HEK293T (cell line): ENCODE measurements at regions not wholly inside any gene's neighbourhood (a gene's known extent, or its start where the extent isn't known, plus 50 kb on each side); places are given as distances from the start of the nearest gene placed in this dataset.

Experiments
- CTCF ChIA-PET: fragments of 350-600 bp; formaldehyde crosslinking; extraction: SDS; loops from one replicate; lab custom pipeline; 2021; ENCODE audit warnings: antibody characterized with exemption, inconsistent platforms; lab: Yijun Ruan, JAX
- POLR2A ChIA-PET: fragments of 350-600 bp; formaldehyde crosslinking; extraction: SDS; loops from one replicate; lab custom pipeline; 2020; ENCODE audit warnings: antibody characterized with exemption, inconsistent platforms; lab: Yijun Ruan, JAX
- DNase-seq: peaks from one replicate; pipeline ENCODE4 v3.0.0; 2012; ENCODE audit warnings: mixed read lengths; ENCODE audit errors: extremely low spot score
- ARNT ChIP-seq: fragments of 450-650 bp; IDR thresholded peaks from 2 replicates; pipeline ENCODE4 v1.6.1; 2017; ENCODE audit warnings: mild to moderate bottlenecking
- BHLHE40 ChIP-seq: fragments of 450-650 bp; IDR thresholded peaks from 2 replicates; pipeline ENCODE4 v1.6.1; 2016; ENCODE audit warnings: mild to moderate bottlenecking, moderate library complexity, borderline replicate concordance
- CTBP1 ChIP-seq: fragments of 450-650 bp; IDR thresholded peaks from 2 replicates; pipeline ENCODE4 v1.6.1; 2016; ENCODE audit warnings: borderline replicate concordance
- ELF4 ChIP-seq: fragments of 450-650 bp; IDR thresholded peaks from 2 replicates; pipeline ENCODE4 v1.6.1; 2017; ENCODE audit warnings: antibody characterized with exemption
- FOXA1 ChIP-seq: fragments of 450-650 bp; IDR thresholded peaks from 2 replicates; pipeline ENCODE4 v1.6.1; 2016; ENCODE audit warnings: mild to moderate bottlenecking
- FOXK2 ChIP-seq: fragments of 450-650 bp; IDR thresholded peaks from 2 replicates; pipeline ENCODE4 v1.6.1; 2016; ENCODE audit warnings: mild to moderate bottlenecking
- FOXM1 ChIP-seq: fragments of 450-650 bp; IDR thresholded peaks from 2 replicates; pipeline ENCODE4 v1.6.1; 2017; ENCODE audit warnings: mild to moderate bottlenecking, borderline replicate concordance
- HDGF ChIP-seq: fragments of 450-650 bp; IDR thresholded peaks from 2 replicates; pipeline ENCODE4 v1.6.1; 2017; ENCODE audit warnings: antibody characterized with exemption, borderline replicate concordance
- L3MBTL2 ChIP-seq: fragments of 450-650 bp; conservative IDR thresholded peaks from 2 replicates; pipeline ENCODE4 v1.6.1; 2016; ENCODE audit warnings: mild to moderate bottlenecking
- LEF1 ChIP-seq: fragments of 450-650 bp; IDR thresholded peaks from 2 replicates; pipeline ENCODE4 v1.6.1; 2017; ENCODE audit warnings: mild to moderate bottlenecking, borderline replicate concordance
- NFRKB ChIP-seq: fragments of 450-650 bp; IDR thresholded peaks from 2 replicates; pipeline ENCODE4 v1.6.1; 2016; ENCODE audit warnings: mild to moderate bottlenecking, moderate library complexity
- PKNOX1 ChIP-seq: fragments of 450-650 bp; IDR thresholded peaks from 2 replicates; pipeline ENCODE4 v1.6.1; 2016
- SP1 ChIP-seq: fragments of 450-650 bp; IDR thresholded peaks from 2 replicates; pipeline ENCODE4 v1.6.1; 2017
- SUZ12 ChIP-seq: fragments of 450-650 bp; IDR thresholded peaks from 2 replicates; pipeline ENCODE4 v1.6.1; 2016; ENCODE audit warnings: mild to moderate bottlenecking
- TARDBP ChIP-seq: fragments of 450-650 bp; IDR thresholded peaks from 2 replicates; pipeline ENCODE4 v1.6.1; 2016
- ZNF384 ChIP-seq: fragments of 450-650 bp; IDR thresholded peaks from 2 replicates; pipeline ENCODE4 v1.6.1; 2016

GRCh38 chr3:159208050-159208449, 406.2 kb downstream of the MFSD1 start:
- TF ChIP-seq ELF4 (no peak), BHLHE40 (no peak), FOXM1 (no peak), FOXK2 (no peak), FOXA1 (no peak), L3MBTL2 (no peak), SP1 (no peak), NFRKB (no peak), ZNF384 (no peak), TARDBP (no peak), CTBP1 (no peak), HDGF (no peak), LEF1 (no peak), PKNOX1 (no peak), SUZ12 (no peak), ARNT (no peak)
- no peak for DNase-seq
- ChIA-PET POLR2A (no interaction called here), CTCF (no interaction called here)

GRCh38 chr3:159209459-159209858, 407.6 kb downstream of the MFSD1 start:
- CTCF ChIA-PET: interaction anchor here (0.6 kb wide), 1 partner anchor 51 kb away, joined by 3 read pairs; no protein-coding TSS in a partner anchor
- POLR2A ChIA-PET: no interaction called here
- DNase-seq: no peak
- TF ChIP-seq ZNF384 (no peak), ELF4 (no peak)

- TF ChIP-seq ZNF384: no peak
- no peak for TF ChIP-seq BHLHE40
- TF ChIP-seq FOXA1: no peak
- no peak for TF ChIP-seq LEF1
- TF ChIP-seq ELF4: no peak
- TF ChIP-seq FOXM1: no peak
- no peak for TF ChIP-seq L3MBTL2
- no peak for TF ChIP-seq HDGF
- no peak for TF ChIP-seq ARNT
- TF ChIP-seq CTBP1: no peak
- TF ChIP-seq FOXK2: no peak
- TF ChIP-seq NFRKB: no peak
- TF ChIP-seq SUZ12: no peak
- no peak for TF ChIP-seq SP1
- TF ChIP-seq TARDBP: no peak
- ChIA-PET POLR2A (no interaction called here), CTCF (no interaction called here)
- no peak for DNase-seq
Measured at GRCh38 chr3:159210336-159210735, 408.5 kb downstream of the MFSD1 start.

GRCh38 chr3:159216311-159216710, 414.5 kb downstream of the MFSD1 start:
- TF ChIP-seq ARNT (no peak), SUZ12 (no peak)
- ChIA-PET CTCF (no interaction called here), POLR2A (no interaction called here)
- DNase-seq: no peak

- TF ChIP-seq SUZ12 (no peak), CTBP1 (no peak), NFRKB (no peak), ELF4 (no peak), ZNF384 (no peak), TARDBP (no peak), FOXA1 (no peak), L3MBTL2 (no peak), ARNT (no peak), FOXM1 (no peak), FOXK2 (no peak), PKNOX1 (no peak), LEF1 (no peak), HDGF (no peak), SP1 (no peak)
- DNase-seq: no peak
- ChIA-PET CTCF (no interaction called here), POLR2A (no interaction called here)
Measured at GRCh38 chr3:159219231-159219630, 417.4 kb downstream of the MFSD1 start.

GRCh38 chr3:159221335-159221734, 419.5 kb downstream of the MFSD1 start:
- POLR2A ChIA-PET: no interaction called here
- CTCF ChIA-PET: no interaction called here
- DNase-seq: no peak
- TF ChIP-seq LEF1: no peak
- TF ChIP-seq NFRKB: no peak
- TF ChIP-seq BHLHE40: no peak
- no peak for TF ChIP-seq HDGF
- TF ChIP-seq FOXK2: no peak
- TF ChIP-seq ELF4: no peak

GRCh38 chr3:159229116-159229680, 427.3 kb downstream of the MFSD1 start:
- TF ChIP-seq CTBP1 (no peak), ZNF384 (no peak), TARDBP (no peak), HDGF (no peak), ARNT (no peak), BHLHE40 (no peak), NFRKB (no peak), ELF4 (no peak), FOXA1 (no peak), SP1 (no peak), PKNOX1 (no peak), SUZ12 (no peak), L3MBTL2 (no peak), FOXM1 (no peak)
- CTCF ChIA-PET: no interaction called here
- DNase-seq: no peak

More at GRCh38 chr3:159229116-159229680, 427.3 kb downstream of the MFSD1 start:
- POLR2A ChIA-PET: no interaction called here
